IMR-90 (cell line): ENCODE measurements at regions not wholly inside any gene's neighbourhood (a gene's known extent, or its start where the extent isn't known, plus 50 kb on each side); places are given as distances from the start of the nearest gene placed in this dataset.

ENCODE experiments used
- CEBPB ChIP-seq: IDR thresholded peaks from 2 replicates; pipeline ENCODE4 v1.6.1; 2012; ENCODE audit warnings: low read depth, low read length, improper control_type of control experiment
- CTCF ChIP-seq: conservative IDR thresholded peaks from 2 replicates; pipeline ENCODE4 v1.5.1; 2012; ENCODE audit warnings: mild to moderate bottlenecking, low read depth, low read length, improper control_type of control experiment
- FOS ChIP-seq: fragments of 150-350 bp; IDR thresholded peaks from 2 replicates; pipeline ENCODE4 v1.6.1; 2016; ENCODE audit warnings: low read depth, low read length
- MXI1 ChIP-seq: IDR thresholded peaks from 2 replicates; pipeline ENCODE4 v1.6.1; 2012; ENCODE audit warnings: low read depth, mild to moderate bottlenecking, low read length, moderate library complexity, borderline replicate concordance
- POLR2A ChIP-seq: IDR thresholded peaks from 2 replicates; pipeline ENCODE4 v1.6.1; 2012; ENCODE audit warnings: mild to moderate bottlenecking, low read depth, low read length
- SMC3 ChIP-seq: fragments of 150-350 bp; IDR thresholded peaks from 2 replicates; pipeline ENCODE4 v1.6.1; 2016; ENCODE audit warnings: low read depth, mild to moderate bottlenecking, antibody characterized with exemption, low read length, moderate library complexity
- USF2 ChIP-seq: fragments of 150-350 bp; IDR thresholded peaks from 2 replicates; pipeline ENCODE4 v1.6.1; 2017; ENCODE audit warnings: mild to moderate bottlenecking, antibody characterized with exemption, low read length, low read depth

GRCh38 chrX:42097486-42097885 is 174.1 kb upstream of the CASK start:
- no peak for TF ChIP-seq CTCF
- TF ChIP-seq SMC3 = no peak
- no peak for TF ChIP-seq MXI1
- TF ChIP-seq USF2 = no peak
- no peak for TF ChIP-seq POLR2A
- no peak for TF ChIP-seq CEBPB
- no peak for TF ChIP-seq FOS
